ENCODE measurements at regions not wholly inside any gene's neighbourhood (a gene's known extent, or its start where the extent isn't known, plus 50 kb on each side); places are given as distances from the start of the nearest gene placed in this dataset.

GRCh38 chrX:144293229-144293628, 409.4 kb downstream of the UBE2NL start:
- H3K4me3 ChIP-seq (replicated peaks; ENCODE audit: insufficient read depth, low read length) = no peak overlapping the region
- no peak for DNase-seq (ENCODE audit: low read depth in 1 of 2, low spot score in 1 of 2)
- H3K27me3 ChIP-seq (ENCODE audit: insufficient read depth, poor library complexity, severe bottlenecking) = no peaks in the 10 kb centered on the region
- no peak overlapping the region for H3K27ac ChIP-seq (replicated peaks)
- no peak for TF ChIP-seq REST (IDR thresholded peaks at IDR 0.05; ENCODE audit: insufficient replicate concordance, low read depth)
- TF ChIP-seq SPI1 (IDR thresholded peaks at IDR 0.05; ENCODE audit: borderline replicate concordance, low read depth) = no peak
- no peak for TF ChIP-seq POLR2AphosphoS5 (IDR thresholded peaks at IDR 0.05; ENCODE audit: low read depth)
- TF ChIP-seq, protein P1, sequence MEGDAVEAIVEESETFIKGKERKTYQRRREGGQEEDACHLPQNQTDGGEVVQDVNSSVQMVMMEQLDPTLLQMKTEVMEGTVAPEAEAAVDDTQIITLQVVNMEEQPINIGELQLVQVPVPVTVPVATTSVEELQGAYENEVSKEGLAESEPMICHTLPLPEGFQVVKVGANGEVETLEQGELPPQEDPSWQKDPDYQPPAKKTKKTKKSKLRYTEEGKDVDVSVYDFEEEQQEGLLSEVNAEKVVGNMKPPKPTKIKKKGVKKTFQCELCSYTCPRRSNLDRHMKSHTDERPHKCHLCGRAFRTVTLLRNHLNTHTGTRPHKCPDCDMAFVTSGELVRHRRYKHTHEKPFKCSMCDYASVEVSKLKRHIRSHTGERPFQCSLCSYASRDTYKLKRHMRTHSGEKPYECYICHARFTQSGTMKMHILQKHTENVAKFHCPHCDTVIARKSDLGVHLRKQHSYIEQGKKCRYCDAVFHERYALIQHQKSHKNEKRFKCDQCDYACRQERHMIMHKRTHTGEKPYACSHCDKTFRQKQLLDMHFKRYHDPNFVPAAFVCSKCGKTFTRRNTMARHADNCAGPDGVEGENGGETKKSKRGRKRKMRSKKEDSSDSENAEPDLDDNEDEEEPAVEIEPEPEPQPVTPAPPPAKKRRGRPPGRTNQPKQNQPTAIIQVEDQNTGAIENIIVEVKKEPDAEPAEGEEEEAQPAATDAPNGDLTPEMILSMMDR (IDR thresholded peaks at IDR 0.05; ENCODE audit: insufficient read depth, low read length) = no peak
- TF ChIP-seq GABPA (IDR thresholded peaks at IDR 0.05; ENCODE audit: low read depth) = no peak

GRCh38 chrX:144295921-144296320, 412.1 kb downstream of the UBE2NL start:
- Histone ChIP-seq H3K4me3 (replicated peaks; ENCODE audit: insufficient read depth, low read length) (no peak overlapping the region), H3K27me3 (ENCODE audit: insufficient read depth, poor library complexity, severe bottlenecking) (no peaks in the 10 kb centered on the region), H3K27ac (replicated peaks) (no peak overlapping the region)
- TF ChIP-seq POLR2AphosphoS5 (IDR thresholded peaks at IDR 0.05; ENCODE audit: low read depth) (no peak), REST (IDR thresholded peaks at IDR 0.05; ENCODE audit: insufficient replicate concordance, low read depth) (no peak), SPI1 (IDR thresholded peaks at IDR 0.05; ENCODE audit: borderline replicate concordance, low read depth) (no peak), GABPA (IDR thresholded peaks at IDR 0.05; ENCODE audit: low read depth) (no peak)
- TF ChIP-seq, protein P1 (IDR thresholded peaks at IDR 0.05; ENCODE audit: insufficient read depth, low read length) = no peak
- no peak for DNase-seq (ENCODE audit: low read depth in 1 of 2, low spot score in 1 of 2)

GRCh38 chrX:144297221-144297620, 413.4 kb downstream of the UBE2NL start:
- Histone ChIP-seq H3K27me3 (ENCODE audit: insufficient read depth, poor library complexity, severe bottlenecking) (no peaks in the 10 kb centered on the region), H3K27ac (replicated peaks) (no peak overlapping the region), H3K4me3 (replicated peaks; ENCODE audit: insufficient read depth, low read length) (no peak overlapping the region)
- no peak for DNase-seq (ENCODE audit: low read depth in 1 of 2, low spot score in 1 of 2)
- no peak for TF ChIP-seq POLR2AphosphoS5 (IDR thresholded peaks at IDR 0.05; ENCODE audit: low read depth)
- no peak for TF ChIP-seq REST (IDR thresholded peaks at IDR 0.05; ENCODE audit: insufficient replicate concordance, low read depth)
- TF ChIP-seq SPI1 (IDR thresholded peaks at IDR 0.05; ENCODE audit: borderline replicate concordance, low read depth) = no peak
- no peak for TF ChIP-seq GABPA (IDR thresholded peaks at IDR 0.05; ENCODE audit: low read depth)
- TF ChIP-seq, protein P1 (IDR thresholded peaks at IDR 0.05; ENCODE audit: insufficient read depth, low read length) = no peak

Data from HL-60 (cell line).